ENCODE measurements at regions not wholly inside any gene's neighbourhood (a gene's known extent, or its start where the extent isn't known, plus 50 kb on each side); places are given as distances from the start of the nearest gene placed in this dataset.
A peak's percentile ranks its signal among the peaks of the same experiment; 100 is the strongest.

DNA sequence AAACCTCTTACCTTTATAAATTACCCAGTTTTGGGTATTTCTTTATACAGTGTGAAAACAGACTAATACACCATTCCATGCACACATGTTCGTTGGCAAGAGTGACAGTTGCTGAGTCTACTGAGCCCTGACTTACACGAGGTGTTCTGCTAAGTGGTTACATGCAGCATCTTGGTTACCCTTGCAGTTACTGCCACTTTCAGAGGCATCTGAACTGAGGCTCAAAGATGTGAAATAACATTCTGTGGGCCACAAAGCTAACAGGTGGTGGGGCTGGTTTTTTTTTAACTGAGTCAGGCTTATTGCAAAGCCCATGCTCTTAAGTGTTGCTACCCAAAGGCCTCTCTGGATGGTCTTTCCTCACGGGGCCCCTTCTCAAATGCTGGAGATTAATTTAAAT lies 54.4 kb upstream of the GTSF1L start:
- Mint-ChIP-seq H3K36me3 (ENCODE audit: low read depth) (peaks cover 6% of the 10 kb centered on the region), H3K4me3 (no peak overlapping the region), H3K4me1 (ENCODE audit: low read depth) (peaks cover 16% of the 10 kb centered on the region), H3K9me3 (peaks cover 26% of the 10 kb centered on the region), H3K27ac (no peak overlapping the region), H3K27me3 (peaks cover 1% of the 10 kb centered on the region)
- POLR2A ChIA-PET: interaction anchor here (1.2 kb wide), 1 partner anchor 16 kb away, joined by 5 read pairs; no protein-coding TSS in a partner anchor
- DNase-seq (no peak), ATAC-seq (peak; percentile 37)
- TF ChIP-seq, protein P1, sequence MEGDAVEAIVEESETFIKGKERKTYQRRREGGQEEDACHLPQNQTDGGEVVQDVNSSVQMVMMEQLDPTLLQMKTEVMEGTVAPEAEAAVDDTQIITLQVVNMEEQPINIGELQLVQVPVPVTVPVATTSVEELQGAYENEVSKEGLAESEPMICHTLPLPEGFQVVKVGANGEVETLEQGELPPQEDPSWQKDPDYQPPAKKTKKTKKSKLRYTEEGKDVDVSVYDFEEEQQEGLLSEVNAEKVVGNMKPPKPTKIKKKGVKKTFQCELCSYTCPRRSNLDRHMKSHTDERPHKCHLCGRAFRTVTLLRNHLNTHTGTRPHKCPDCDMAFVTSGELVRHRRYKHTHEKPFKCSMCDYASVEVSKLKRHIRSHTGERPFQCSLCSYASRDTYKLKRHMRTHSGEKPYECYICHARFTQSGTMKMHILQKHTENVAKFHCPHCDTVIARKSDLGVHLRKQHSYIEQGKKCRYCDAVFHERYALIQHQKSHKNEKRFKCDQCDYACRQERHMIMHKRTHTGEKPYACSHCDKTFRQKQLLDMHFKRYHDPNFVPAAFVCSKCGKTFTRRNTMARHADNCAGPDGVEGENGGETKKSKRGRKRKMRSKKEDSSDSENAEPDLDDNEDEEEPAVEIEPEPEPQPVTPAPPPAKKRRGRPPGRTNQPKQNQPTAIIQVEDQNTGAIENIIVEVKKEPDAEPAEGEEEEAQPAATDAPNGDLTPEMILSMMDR (IDR thresholded peaks at IDR 0.05): no peak
- intact Hi-C loops (cut with micrococcal nuclease): no loop called here
- CTCF ChIA-PET: no interaction called here

DNA sequence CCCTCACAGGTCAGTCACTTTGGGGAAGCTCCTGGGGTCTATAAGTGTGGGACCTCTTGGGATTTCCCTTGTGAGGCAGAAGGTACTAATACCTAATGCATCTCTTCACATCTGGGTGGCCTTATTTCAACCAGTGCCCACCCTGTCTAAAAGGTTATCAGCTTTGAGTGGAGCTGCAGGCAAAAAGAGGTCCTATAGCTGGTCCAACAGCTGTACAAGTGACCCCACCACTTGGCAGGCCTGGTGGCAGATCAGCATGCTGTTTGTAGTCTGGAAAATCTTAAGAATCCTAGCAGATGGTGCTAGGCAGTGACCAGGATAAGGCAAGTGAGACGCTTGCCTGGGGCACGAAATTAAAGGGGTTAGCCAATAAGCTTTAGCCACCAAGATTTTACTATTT lies 51.6 kb upstream of the GTSF1L start:
- Mint-ChIP-seq H3K27me3 (peaks cover 9% of the 10 kb centered on the region), H3K27ac (no peak overlapping the region), H3K4me3 (no peak overlapping the region), H3K9me3 (peaks cover 26% of the 10 kb centered on the region), H3K4me1 (ENCODE audit: low read depth) (peaks cover 16% of the 10 kb centered on the region), H3K36me3 (ENCODE audit: low read depth) (peaks cover 6% of the 10 kb centered on the region)
- ChIA-PET POLR2A (no interaction called here), CTCF (no interaction called here)
- TF ChIP-seq, protein P1 (IDR thresholded peaks at IDR 0.05): no peak
- intact Hi-C loops (cut with micrococcal nuclease): no loop called here
- ATAC-seq (no peak), DNase-seq (no peak)

DNA sequence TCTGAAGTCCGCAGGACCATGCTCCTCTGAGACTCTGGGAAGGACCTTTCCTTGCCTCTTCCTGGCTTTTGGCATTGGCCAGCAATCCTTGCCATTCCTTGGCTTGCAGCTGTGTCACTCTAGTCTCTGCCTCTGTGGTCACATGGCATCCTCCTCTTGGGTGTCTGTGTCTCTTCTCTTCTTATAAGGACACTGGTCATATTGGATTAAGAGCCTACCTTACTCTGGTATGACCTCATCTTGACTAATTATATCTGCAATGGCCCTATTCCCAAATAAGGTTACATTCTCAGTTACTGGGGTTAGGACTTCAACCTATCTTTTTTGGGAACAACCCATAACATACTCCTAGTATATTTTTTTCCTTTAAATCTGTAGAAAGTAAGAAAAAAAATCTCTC lies 49.9 kb upstream of the GTSF1L start:
- Mint-ChIP-seq H3K9me3 (peaks cover 21% of the 10 kb centered on the region), H3K4me3 (no peak overlapping the region), H3K27me3 (peaks cover 16% of the 10 kb centered on the region), H3K36me3 (ENCODE audit: low read depth) (peaks cover 2% of the 10 kb centered on the region), H3K4me1 (ENCODE audit: low read depth) (peaks cover 6% of the 10 kb centered on the region), H3K27ac (no peak overlapping the region)
- TF ChIP-seq, protein P1 (IDR thresholded peaks at IDR 0.05): no peak
- no peak for ATAC-seq
- ChIA-PET CTCF (interaction anchor here (0.7 to 1.2 kb wide), 2 partner anchors 15 to 833 kb away, joined by 3 to 4 read pairs; no protein-coding TSS in a partner anchor), POLR2A (no interaction called here)
- intact Hi-C loops (cut with micrococcal nuclease): no loop called here
- no peak for DNase-seq

All from activated CD8-positive, alpha-beta T cell treated with anti-CD3 and anti-CD28 coated beads for 36 hours (primary cell).